HG03108 (cell line): ENCODE measurements at regions not wholly inside any gene's neighbourhood (a gene's known extent, or its start where the extent isn't known, plus 50 kb on each side); places are given as distances from the start of the nearest gene placed in this dataset.
"Not testable (repeated sequence)": the region's sequence is repeated elsewhere in the genome, so short reads cannot be mapped to it uniquely, and the experiment has no call there.

Experiments used
- ATAC-seq: cut with Tn5 transposase; IDR thresholded peaks from one replicate; pipeline ENCODE4 v1.9.1; 2021; ENCODE audit warnings: moderate library complexity; ENCODE audit not compliant: unreplicated experiment

DNA sequence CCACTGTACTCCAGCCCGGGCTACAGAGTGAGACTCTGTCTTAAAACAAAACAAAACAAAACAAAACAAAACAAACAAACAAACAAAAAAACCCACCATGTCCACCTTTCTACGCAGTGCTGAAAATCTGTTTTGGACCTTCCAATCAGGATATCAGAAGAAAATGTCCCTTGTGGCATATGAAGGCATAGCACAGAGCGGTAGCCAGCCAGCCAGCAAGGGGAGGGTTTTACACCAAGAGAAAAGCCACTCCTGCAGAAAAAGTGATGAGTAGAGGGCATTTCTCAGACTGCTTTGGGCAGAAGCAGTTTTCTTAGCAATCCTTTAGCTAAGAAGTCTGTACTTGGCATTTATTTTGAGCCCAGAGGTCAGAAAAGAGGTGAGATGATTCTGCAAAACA is 612.2 kb downstream of the TYW1 start:
- ATAC-seq, result no peak

DNA sequence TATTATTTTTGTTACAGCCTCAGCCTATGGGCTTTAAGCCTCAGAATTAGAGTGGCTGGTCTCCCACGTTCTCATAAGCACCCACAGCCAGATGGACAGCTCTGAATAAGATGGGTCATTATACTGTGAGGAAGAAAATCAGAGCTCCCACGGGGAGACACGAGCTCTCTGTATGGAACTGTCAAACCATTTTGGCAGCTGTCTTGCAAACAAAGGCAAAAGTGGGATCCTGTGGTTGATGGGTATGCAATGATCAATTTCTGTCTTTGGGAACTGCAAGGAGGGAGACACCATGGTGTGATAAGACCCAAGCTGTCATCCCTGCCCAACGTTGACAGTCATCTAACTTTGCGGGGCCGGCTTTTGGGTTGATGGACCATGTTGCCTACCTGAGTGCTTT is 614.3 kb downstream of the TYW1 start:
- no peak for ATAC-seq

- ATAC-seq, result no peak
Measured at GRCh38 chr7:67614843-67615242, 618.2 kb downstream of the TYW1 start.

DNA sequence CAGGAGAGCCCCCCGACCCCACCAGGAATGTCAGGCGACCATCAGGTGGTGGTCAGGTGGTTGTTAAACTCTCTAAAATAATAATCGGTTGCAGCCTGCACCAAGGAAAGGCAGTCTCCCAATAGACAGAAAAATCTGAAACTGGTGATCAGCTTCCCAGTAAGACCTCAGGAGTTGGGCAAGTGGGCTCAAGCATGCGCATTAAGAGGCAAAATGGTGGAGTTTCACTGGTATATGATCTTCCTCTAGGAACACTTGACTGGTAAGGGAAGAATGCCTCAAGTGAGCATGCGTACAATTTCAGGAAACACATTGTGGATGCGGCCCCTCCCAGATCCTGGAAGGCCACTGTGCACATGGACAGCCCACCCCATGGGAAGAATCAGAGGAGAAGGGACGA is 619.9 kb downstream of the TYW1 start:
- ATAC-seq, result no peak

- ATAC-seq, result no peak
Measured at GRCh38 chr7:67618556-67619162, 622.0 kb downstream of the TYW1 start.

DNA sequence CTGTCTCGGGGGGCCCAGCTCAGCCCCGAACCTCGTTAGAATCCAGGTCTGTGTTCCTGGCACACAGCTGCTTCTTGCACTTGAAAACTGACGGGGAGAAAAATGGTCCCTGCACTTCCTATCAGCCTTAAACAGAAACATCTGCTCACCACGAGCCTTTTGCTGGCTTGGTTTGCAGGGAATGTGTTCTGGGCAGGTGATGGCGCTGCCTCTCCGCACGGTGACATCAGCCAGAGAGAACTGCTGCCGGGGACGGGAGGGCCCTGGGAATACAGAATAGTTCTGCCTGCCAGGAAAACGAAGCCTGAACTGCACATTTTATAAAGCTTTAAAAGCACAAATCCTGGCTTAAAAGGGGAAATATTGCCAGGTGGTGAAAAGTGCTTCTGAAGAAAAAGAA is 622.5 kb downstream of the TYW1 start:
- no peak for ATAC-seq

DNA sequence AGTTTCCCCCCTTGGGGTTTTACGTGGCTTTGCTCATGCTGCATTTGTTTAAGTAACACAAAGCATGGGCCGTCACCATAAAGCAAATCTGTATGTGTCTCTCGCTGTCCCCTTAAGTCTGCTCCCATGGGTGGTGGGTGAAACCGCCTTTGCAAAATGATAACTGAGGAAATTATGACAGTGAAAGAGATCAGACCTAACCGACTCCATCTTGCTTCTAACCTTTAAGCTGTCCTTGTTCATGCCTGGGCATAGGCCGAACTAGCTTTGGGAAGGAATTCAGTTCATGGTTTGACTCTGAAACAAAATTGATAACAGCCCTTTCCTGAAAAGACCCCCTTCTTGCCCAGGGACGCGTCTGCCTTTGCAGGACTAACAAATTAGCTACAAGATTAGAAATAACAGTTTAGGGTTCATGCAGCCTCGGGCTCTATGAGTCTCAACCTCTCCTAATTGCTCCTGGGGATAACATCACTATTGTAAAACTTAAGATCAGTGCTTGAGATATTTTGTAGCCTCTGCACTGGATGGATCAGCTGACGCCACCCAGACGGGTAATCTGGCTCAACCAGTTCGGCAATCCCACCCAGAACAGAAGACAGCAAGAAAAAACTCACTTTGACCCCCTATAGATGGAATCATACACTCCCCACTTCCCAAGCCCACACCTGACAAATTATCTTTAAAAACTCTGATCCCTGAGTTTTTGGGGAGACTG is 623.7 kb downstream of the TYW1 start:
- ATAC-seq, result no peak

- no peak for ATAC-seq
Measured at GRCh38 chr7:67621704-67622103, 625.1 kb downstream of the TYW1 start.

- no peak for ATAC-seq
Measured at GRCh38 chr7:67625257-67625737, 628.7 kb downstream of the TYW1 start.

DNA sequence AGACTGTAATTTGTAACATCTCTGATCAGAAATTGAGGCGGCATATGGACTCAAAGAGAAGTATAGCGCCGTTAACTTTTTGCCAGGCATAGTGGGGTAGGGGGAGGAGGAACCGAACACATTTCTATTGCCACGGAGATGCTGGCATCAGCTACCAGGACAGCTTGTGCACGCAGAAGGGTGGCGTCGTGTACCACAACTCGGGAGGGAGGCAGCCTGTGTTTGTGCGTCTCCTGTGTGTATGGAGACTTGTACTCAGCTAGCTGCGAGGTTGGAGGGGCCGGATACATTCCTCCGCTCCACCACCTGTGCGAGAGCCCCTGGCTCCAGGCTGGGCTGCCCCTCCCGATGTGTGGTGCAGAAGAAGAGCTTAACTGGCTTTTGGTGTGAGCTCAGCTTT is 634.8 kb downstream of the TYW1 start:
- ATAC-seq, result no peak

DNA sequence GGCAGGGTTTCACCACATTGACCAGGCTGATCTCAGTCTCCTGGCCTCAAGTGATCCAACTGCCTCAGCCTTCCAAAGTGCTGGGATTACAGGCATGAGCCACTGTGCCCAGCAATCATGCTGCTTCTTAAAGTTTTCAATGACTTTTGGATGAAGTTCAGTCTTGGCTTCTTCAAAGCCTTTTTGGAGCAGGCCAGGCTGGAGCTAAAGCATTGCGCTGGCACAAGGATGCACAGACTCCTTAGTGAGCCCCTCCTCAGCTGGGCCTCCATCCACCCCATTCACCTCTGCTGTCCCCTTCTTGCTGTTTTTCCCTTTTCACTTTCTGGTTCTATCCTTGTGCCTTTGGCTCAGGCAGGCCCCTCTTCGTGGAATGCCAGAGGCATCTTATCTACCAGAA is 638.6 kb downstream of the TYW1 start:
- ATAC-seq, result no peak

- no peak for ATAC-seq
Measured at GRCh38 chr7:67636348-67637022, 639.9 kb downstream of the TYW1 start.

DNA sequence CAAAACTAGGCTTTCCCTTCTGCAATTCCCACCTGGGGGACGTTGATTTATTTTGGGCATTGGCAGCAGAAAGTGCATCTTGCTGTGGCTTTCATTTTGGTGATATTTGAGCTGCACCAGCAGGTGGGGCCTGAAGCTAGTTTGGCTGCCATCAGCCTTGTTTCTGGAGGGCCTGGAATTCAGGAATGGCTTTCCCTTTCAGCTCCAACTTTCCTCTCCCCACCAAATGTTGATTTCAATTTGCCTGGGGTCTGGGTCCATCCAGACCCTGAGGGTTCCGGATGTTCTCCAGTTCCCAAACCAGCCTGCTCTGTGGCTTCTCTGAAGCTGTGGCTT is 640.4 kb downstream of the TYW1 start:
- ATAC-seq, result no peak

DNA sequence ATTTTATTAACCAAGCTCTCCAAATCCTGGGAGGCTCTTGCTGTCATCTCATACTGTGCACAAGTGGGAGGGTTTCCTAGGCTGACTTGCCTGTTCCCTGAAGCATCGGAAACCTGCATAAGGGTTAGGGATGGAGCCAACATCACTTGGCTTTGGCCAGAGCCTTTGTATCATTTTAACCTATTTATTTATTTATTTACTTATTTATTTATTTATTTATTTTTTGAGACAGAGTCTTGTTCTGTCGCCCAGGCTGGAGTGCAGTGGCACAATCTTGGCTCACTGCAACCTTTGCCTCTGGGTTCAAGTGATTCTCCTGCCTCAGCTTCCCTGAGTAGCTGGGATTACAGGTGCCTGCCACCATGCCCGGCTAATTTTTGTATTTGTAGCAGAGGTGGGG is 645.9 kb downstream of the TYW1 start:
- not testable (repeated sequence) for ATAC-seq

DNA sequence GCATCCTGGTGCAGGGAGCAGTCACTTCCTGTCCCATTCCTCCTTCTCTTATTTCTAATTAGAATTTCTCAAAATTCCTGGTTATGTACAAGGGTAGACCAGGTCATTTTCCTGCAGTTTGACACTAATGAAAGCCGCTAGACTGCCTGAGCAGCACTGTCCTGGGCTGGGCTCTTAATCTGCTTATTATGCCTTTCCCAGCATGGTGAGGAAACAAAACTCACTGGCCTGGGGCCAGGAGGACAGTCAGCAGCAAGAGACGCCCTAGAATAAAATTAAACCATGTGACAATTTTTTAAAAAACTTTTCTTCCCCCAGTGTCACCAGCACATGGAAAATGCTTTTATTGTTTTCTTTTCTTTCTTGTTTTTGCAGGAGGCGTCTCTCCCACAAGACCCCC is 647.5 kb downstream of the TYW1 start:
- no peak for ATAC-seq

DNA sequence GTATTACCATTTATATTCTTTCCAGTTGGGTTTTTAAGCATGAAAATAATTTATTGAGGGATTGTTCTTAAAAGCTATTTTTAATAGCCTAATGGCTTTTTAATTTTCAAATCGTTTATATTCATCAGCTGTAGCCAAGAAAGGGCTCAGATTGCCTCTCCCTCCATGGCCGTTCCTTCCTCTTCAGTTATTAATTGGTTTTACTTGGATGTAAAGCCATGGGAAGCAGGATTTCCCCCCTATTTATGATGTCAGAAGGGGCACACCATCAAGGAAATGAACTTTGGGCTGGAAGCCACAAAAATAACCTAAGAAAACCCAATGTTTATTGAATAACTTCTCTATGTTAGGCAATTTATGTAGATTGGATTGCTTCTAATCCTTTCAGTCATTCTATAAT is 656.3 kb downstream of the TYW1 start:
- no peak for ATAC-seq

DNA sequence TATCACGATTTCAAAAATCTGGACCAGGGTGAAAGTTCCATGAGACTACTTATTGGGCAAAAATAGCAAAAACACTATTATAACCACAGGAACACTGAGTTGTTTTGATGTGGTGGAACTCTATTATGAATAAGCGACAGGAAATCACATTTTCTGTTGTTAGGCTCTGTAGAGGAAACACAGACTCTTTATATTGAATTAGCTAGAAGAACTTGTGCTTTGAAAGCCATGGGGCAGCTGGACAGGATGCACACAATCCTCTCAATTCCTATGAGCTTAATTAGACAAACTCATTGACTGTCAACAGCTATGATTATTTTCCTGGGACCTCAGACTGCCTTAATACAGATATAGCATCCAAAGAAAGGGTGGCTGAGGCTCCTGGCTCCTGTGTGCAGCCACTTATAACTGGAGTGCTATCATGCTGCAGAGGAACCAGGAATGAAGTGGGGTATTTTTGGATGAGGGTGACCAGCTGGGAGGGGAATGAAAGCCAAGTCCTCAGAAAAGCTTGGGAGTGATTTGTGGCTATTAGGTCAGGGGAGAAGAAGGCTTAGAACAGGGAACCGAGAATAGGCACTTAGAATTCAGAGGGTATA is 657.3 kb downstream of the TYW1 start:
- ATAC-seq, result no peak

- ATAC-seq, result no peak
Measured at GRCh38 chr7:67654642-67655041, 658.0 kb downstream of the TYW1 start.

- no peak for ATAC-seq
Measured at GRCh38 chr7:67655168-67655567, 658.5 kb downstream of the TYW1 start.

- no peak for ATAC-seq
Measured at GRCh38 chr7:67659091-67659490, 662.5 kb downstream of the TYW1 start.

DNA sequence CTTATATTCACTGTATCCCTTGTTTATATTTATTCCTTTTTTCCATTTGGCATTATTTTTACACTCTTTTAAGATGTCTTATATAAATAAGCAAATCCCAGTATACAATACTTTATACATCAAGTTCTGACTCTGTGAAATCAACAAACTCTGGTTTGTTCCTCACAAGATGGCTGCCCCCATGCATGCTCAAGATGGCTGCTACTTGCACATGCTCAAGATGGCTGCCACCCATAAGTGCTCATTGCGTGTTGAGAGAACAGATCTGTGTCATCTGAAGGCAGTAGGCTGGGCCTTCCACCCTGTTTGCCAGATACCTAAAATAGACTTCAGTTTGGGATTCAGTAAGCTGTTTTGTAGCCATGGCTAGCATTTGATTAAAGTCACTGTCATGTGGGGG is 666.2 kb downstream of the TYW1 start:
- ATAC-seq, result no peak

- ATAC-seq, result no peak
Measured at GRCh38 chr7:67663644-67664043, 667.0 kb downstream of the TYW1 start.
